ENCODE measurements at regions not wholly inside any gene's neighbourhood (a gene's known extent, or its start where the extent isn't known, plus 50 kb on each side); places are given as distances from the start of the nearest gene placed in this dataset.

DNA sequence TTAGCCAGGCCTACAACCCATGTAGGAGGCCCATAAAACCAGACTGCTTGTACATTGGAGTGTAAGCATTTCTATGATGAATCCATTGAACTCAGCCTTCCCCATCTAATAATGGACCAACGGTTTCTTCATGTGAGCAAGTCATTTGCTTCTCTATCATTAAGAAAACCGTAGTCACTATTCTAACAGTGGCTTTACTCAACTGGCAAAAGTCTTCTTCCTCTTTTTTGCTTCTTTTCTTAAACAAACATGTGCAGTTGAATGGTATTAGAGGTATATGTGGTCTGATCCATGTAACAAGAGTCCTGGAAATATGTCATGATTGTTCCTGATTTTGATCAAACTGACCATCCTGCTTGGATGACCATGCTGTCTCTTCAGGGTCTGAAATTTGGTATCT, 132.4 kb upstream of the STXBP5 start:
- 90 to 92% (median 91%) methylated on average over 2 of the region's 2 CpGs for WGBS, 3 donors
- intact Hi-C loops (cut with DNase I): no loop called here
- TF ChIP-seq EP300 (IDR thresholded peaks at IDR 0.05) (no peak), POLR2A (IDR thresholded peaks at IDR 0.05) (no peak), CTCF (IDR thresholded peaks at IDR 0.05) (no peak)
- no peak for DNase-seq
- no peaks in the 10 kb centered on the region for H3K36me3 ChIP-seq
- H3K27ac ChIP-seq: no peak overlapping the region
- H3K4me1 ChIP-seq (ENCODE audit: insufficient read depth): no peaks in the 10 kb centered on the region
- no peaks in the 10 kb centered on the region for H3K9me3 ChIP-seq
- no peak overlapping the region for H3K4me3 ChIP-seq
- H3K27me3 ChIP-seq: no peaks in the 10 kb centered on the region

DNA sequence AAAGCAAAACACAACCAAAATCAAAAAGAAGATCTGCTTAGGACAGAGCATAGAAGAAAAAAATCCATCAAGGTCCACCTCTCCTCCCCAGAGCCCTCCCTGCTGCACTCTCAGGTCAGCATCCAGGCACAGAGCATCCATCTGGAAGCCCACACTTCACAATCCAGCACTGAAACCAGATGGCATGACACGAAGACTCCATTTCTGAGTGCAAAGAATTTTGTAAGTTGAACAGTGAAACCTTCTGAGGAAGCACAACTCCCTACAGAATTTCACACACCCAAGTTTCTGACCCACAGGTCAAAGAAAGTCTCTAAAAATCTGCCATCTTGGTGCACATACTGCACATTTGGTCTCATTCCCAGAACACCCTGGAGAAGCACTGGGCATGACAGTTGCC, 128.8 kb upstream of the STXBP5 start:
- Histone ChIP-seq H3K27ac (no peak overlapping the region), H3K9me3 (no peaks in the 10 kb centered on the region), H3K4me3 (no peak overlapping the region), H3K4me1 (ENCODE audit: insufficient read depth) (no peaks in the 10 kb centered on the region), H3K27me3 (no peaks in the 10 kb centered on the region), H3K36me3 (no peaks in the 10 kb centered on the region)
- intact Hi-C loops (cut with DNase I): no loop called here
- TF ChIP-seq CTCF (IDR thresholded peaks at IDR 0.05) (no peak), POLR2A (IDR thresholded peaks at IDR 0.05) (no peak), EP300 (IDR thresholded peaks at IDR 0.05) (no peak)
- 73 to 82% (median 81%) methylated on average over 1 of the region's 1 CpG for WGBS, 3 donors
- DNase-seq: no peak

DNA sequence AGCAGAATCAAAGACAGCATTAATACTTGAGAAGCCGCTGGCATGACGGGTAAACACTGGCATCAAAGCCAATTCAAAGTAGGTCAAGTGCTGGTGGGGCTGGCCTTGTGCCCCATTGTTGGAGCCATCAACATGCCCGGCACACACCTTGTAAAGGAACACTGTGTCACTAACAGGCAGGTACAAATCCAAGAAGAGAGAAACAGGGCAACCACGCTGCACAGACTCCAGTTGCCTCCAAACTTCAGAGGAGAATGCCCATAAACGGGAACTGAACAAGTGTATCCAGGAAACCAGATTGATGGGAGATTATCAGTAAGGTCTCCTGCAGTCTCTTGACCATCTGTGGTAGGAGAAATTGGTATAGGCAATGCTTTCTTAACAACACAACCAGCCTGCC, 127.0 kb upstream of the STXBP5 start:
- H3K4me1 ChIP-seq (ENCODE audit: insufficient read depth): no peaks in the 10 kb centered on the region
- no peak for TF ChIP-seq CTCF (IDR thresholded peaks at IDR 0.05)
- TF ChIP-seq EP300 (IDR thresholded peaks at IDR 0.05): no peak
- no peak for TF ChIP-seq POLR2A (IDR thresholded peaks at IDR 0.05)

DNA sequence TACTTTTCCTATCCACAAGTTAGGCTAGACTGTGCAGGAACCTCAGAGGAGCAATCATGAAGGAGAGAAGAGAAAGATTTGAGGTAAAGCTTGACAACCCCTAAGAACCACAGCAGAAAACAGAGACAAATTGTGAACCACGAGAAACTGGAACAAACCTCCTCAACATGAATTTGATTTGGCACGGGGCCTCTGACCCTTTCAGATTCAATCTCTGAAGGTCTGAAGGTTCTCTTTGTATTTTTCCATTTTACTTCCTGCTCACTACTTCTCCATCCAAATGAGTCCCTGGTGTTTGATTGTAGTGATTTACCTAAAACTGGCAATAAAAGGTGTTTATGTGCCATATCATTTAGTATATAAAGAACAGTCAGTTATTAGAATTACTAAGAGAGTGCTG, 126.1 kb upstream of the STXBP5 start:
- 80 to 88% (median 84%) methylated on average over 2 of the region's 2 CpGs for WGBS, 3 donors
- Histone ChIP-seq H3K4me3 (no peak overlapping the region), H3K27me3 (no peaks in the 10 kb centered on the region), H3K27ac (no peak overlapping the region), H3K4me1 (ENCODE audit: insufficient read depth) (no peaks in the 10 kb centered on the region), H3K36me3 (no peaks in the 10 kb centered on the region), H3K9me3 (no peaks in the 10 kb centered on the region)
- DNase-seq: no peak
- no peak for TF ChIP-seq CTCF (IDR thresholded peaks at IDR 0.05)
- TF ChIP-seq EP300 (IDR thresholded peaks at IDR 0.05): no peak
- TF ChIP-seq POLR2A (IDR thresholded peaks at IDR 0.05): no peak
- intact Hi-C loops (cut with DNase I): no loop called here

More for the DNA sequence above, 127.0 kb upstream of the STXBP5 start:
- intact Hi-C loops (cut with DNase I): no loop called here
- no peaks in the 10 kb centered on the region for H3K27me3 ChIP-seq
- H3K27ac ChIP-seq: no peak overlapping the region
- WGBS, 3 donors: 90 to 95% (median 93%) methylated on average over 5 of the region's 5 CpGs
- H3K4me3 ChIP-seq: no peak overlapping the region
- no peaks in the 10 kb centered on the region for H3K9me3 ChIP-seq
- H3K36me3 ChIP-seq: no peaks in the 10 kb centered on the region
- no peak for DNase-seq

DNA sequence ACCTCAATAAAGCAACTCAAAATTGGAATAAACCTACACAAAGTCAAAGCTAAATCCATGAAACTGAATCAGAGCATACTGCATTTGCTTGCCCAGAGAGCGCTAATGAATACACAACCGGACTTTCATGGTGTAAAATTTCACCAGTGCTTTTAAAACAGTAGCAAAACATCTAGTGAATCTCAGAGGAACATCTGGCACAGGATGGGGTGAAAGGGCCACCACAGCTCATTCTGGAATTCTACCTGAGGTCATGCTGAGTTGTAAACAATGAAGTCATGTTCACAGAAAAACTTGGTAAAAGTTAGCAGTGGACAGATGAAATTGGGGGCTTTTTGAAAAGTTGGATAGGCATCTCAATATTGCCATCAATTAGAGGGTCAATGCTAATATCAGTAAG, 125.6 kb upstream of the STXBP5 start:
- no peak overlapping the region for H3K27ac ChIP-seq
- H3K9me3 ChIP-seq: no peaks in the 10 kb centered on the region
- no peaks in the 10 kb centered on the region for H3K27me3 ChIP-seq
- no peak for DNase-seq
- no peak overlapping the region for H3K4me3 ChIP-seq
- TF ChIP-seq CTCF (IDR thresholded peaks at IDR 0.05) (no peak), EP300 (IDR thresholded peaks at IDR 0.05) (no peak), POLR2A (IDR thresholded peaks at IDR 0.05) (no peak)
- H3K36me3 ChIP-seq: no peaks in the 10 kb centered on the region
- WGBS, 3 donors: 84% methylated on average over 2 of the region's 2 CpGs
- no peaks in the 10 kb centered on the region for H3K4me1 ChIP-seq (ENCODE audit: insufficient read depth)
- intact Hi-C loops (cut with DNase I): no loop called here

Measured in ovary (tissue), 7 donors.